B cell (primary cell): ENCODE measurements at regions not wholly inside any gene's neighbourhood (a gene's known extent, or its start where the extent isn't known, plus 50 kb on each side); places are given as distances from the start of the nearest gene placed in this dataset.

Experiments
- EZH2 ChIP-seq: IDR thresholded peaks from 2 replicates; pipeline ENCODE4 v1.6.1; 2012; ENCODE audit warnings: borderline replicate concordance, low read depth, mild to moderate bottlenecking, moderate library complexity, low read length; ENCODE audit not compliant: insufficient read depth, poor library complexity, severe bottlenecking
- TF ChIP-seq, protein P1 (sequence below): fragments of 200-600 bp; IDR thresholded peaks from one replicate; pipeline ENCODE4 v1.8.0; 2022; ENCODE audit warnings: antibody characterized with exemption, mild to moderate bottlenecking

DNA sequence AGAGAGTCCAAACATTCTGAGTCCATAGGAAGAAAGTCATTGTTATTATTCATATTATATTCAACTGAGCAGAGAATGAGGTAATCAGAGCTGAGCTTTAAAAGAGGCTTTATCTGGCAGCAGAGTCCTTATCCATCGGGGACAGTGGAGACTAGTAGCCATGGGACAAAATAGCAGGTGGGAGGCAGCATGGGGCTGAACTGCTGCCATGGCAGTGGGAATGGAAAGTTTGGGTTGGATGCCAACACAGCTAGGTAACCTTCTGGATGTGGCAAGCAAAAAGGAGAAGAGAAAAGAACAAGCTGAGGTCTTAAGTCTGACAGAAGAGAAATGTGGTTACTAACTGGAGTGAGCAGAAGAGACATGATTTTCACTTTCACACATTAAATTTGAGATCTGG lies 71.0 kb upstream of the CDKN3 start:
- TF ChIP-seq, protein P1, sequence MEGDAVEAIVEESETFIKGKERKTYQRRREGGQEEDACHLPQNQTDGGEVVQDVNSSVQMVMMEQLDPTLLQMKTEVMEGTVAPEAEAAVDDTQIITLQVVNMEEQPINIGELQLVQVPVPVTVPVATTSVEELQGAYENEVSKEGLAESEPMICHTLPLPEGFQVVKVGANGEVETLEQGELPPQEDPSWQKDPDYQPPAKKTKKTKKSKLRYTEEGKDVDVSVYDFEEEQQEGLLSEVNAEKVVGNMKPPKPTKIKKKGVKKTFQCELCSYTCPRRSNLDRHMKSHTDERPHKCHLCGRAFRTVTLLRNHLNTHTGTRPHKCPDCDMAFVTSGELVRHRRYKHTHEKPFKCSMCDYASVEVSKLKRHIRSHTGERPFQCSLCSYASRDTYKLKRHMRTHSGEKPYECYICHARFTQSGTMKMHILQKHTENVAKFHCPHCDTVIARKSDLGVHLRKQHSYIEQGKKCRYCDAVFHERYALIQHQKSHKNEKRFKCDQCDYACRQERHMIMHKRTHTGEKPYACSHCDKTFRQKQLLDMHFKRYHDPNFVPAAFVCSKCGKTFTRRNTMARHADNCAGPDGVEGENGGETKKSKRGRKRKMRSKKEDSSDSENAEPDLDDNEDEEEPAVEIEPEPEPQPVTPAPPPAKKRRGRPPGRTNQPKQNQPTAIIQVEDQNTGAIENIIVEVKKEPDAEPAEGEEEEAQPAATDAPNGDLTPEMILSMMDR = no peak
- no peak for TF ChIP-seq EZH2
